Caco-2 (cell line): ENCODE measurements at regions not wholly inside any gene's neighbourhood (a gene's known extent, or its start where the extent isn't known, plus 50 kb on each side); places are given as distances from the start of the nearest gene placed in this dataset.

Experiments used
- BruUV-seq: library from RNA; stranded (reverse); fragments of 400-500 nt; replicated peaks from 2 replicates; lab custom pipeline; 2021; lab: Mats Ljungman, UMichigan
- CTCF ChIA-PET: fragments of 300-600 bp; sonication (Branson Sonifier 250); formaldehyde crosslinking; loops from one replicate; lab custom pipeline; 2022; ENCODE audit warnings: antibody characterized with exemption; lab: Charles Lee
- POLR2A ChIA-PET: fragments of 300-600 bp; sonication (Branson Sonifier 250); formaldehyde crosslinking; loops from one replicate; lab custom pipeline; 2022; ENCODE audit warnings: antibody characterized with exemption; lab: Charles Lee
- DNase-seq, 2 experiments: peaks; one replicate each; pipeline versions ENCODE4 v3.0.0 to v3.0.0-alpha.2; 2020 to 2022
- H3K27me3 ChIP-seq: replicated peaks from 2 replicates; pipeline ENCODE4 v1.6.0; 2011; ENCODE audit warnings: low read length; ENCODE audit not compliant: control insufficient read depth, insufficient read depth
- H3K36me3 ChIP-seq: 2 replicates; pipeline ENCODE4 v1.5.1; 2011; ENCODE audit warnings: low read length; ENCODE audit not compliant: control insufficient read depth, insufficient read depth
- H3K4me1 ChIP-seq: fragments of 250-450 bp; sonication (Bioruptor Pico); 2 replicates; pipeline ENCODE4 v1.5.1; 2020; ENCODE audit warnings: mild to moderate bottlenecking
- H3K4me3 ChIP-seq: 2 replicates; pipeline ENCODE4 v1.5.1; 2011; ENCODE audit warnings: low read depth, mild to moderate bottlenecking, control low read depth, low read length
- H3K9me3 ChIP-seq: fragments of 250-450 bp; sonication (Bioruptor Pico); 2 replicates; pipeline ENCODE4 v1.5.1; 2020; ENCODE audit warnings: mild to moderate bottlenecking, moderate library complexity
- H3K27ac Mint-ChIP-seq: one replicate; pipeline ENCODE4 v1.8.0; 2022; ENCODE audit warnings: mixed read lengths; ENCODE audit not compliant: unreplicated experiment
- H3K27me3 Mint-ChIP-seq: one replicate; pipeline ENCODE4 v1.8.0; 2022; ENCODE audit warnings: mixed read lengths; ENCODE audit not compliant: insufficient read depth, unreplicated experiment
- H3K36me3 Mint-ChIP-seq: one replicate; pipeline ENCODE4 v1.8.0; 2022; ENCODE audit warnings: mild to moderate bottlenecking, mixed read lengths; ENCODE audit not compliant: insufficient read depth, unreplicated experiment
- H3K4me1 Mint-ChIP-seq: one replicate; pipeline ENCODE4 v1.8.0; 2022; ENCODE audit warnings: low read depth, mixed read lengths; ENCODE audit not compliant: unreplicated experiment
- H3K4me3 Mint-ChIP-seq: one replicate; pipeline ENCODE4 v1.8.0; 2022; ENCODE audit warnings: mild to moderate bottlenecking, moderate library complexity, mixed read lengths; ENCODE audit not compliant: unreplicated experiment
- H3K9me3 Mint-ChIP-seq: one replicate; pipeline ENCODE4 v1.8.0; 2022; ENCODE audit warnings: mixed read lengths; ENCODE audit not compliant: unreplicated experiment
- CTCF ChIP-seq, 2 experiments: fragments of 200-600 bp in 1 of 2; IDR thresholded peaks; 1 replicate in 1 of 2; 2 replicates in 1 of 2; pipeline versions ENCODE4 v1.5.1 to v1.8.0; 2011 to 2022; ENCODE audit warnings: antibody characterized with exemption in 1 of 2, control low read depth in 1 of 2, inconsistent platforms in 1 of 2, low read depth in 1 of 2, low read length in 1 of 2, mild to moderate bottlenecking in 1 of 2, moderate library complexity in 1 of 2; ENCODE audit not compliant: insufficient read depth in 1 of 2, severe bottlenecking in 1 of 2, unreplicated experiment in 1 of 2
- intact Hi-C: fragments of 100-400 bp; cut with micrococcal nuclease; formaldehyde crosslinking; loops from one replicate; pipeline ENCODE4 v1.10.0; 2022; ENCODE audit not compliant: unreplicated experiment

- Mint-ChIP-seq H3K4me1 (no peaks in the 10 kb centered on the region), H3K9me3 (no peaks in the 10 kb centered on the region), H3K4me3 (no peak overlapping the region), H3K36me3 (no peaks in the 10 kb centered on the region), H3K27ac (no peak overlapping the region), H3K27me3 (peaks cover 13% of the 10 kb centered on the region)
- ChIA-PET POLR2A (no interaction called here), CTCF (no interaction called here)
- H3K4me1 ChIP-seq, result no peaks in the 10 kb centered on the region
- H3K9me3 ChIP-seq, result no peaks in the 10 kb centered on the region
- BruUV-seq, result no TSS peak
- no peak for DNase-seq
- no peaks in the 10 kb centered on the region for H3K27me3 ChIP-seq
- intact Hi-C loops, result no loop called here
- no peak for TF ChIP-seq CTCF (IDR thresholded peaks at IDR 0.05; ENCODE audit: insufficient read depth in 1 of 2, low read depth in 1 of 2, low read length in 1 of 2, severe bottlenecking in 1 of 2, unreplicated experiment in 1 of 2)
- H3K4me3 ChIP-seq, result no peak overlapping the region
- no peaks in the 10 kb centered on the region for H3K36me3 ChIP-seq
Measured at GRCh38 chr7:131964203-131964602, 407.8 kb upstream of the PODXL start.

GRCh38 chr7:131961054-131961680 lies 404.7 kb upstream of the PODXL start:
- Mint-ChIP-seq H3K27me3 (peaks cover 25% of the 10 kb centered on the region), H3K4me1 (no peaks in the 10 kb centered on the region), H3K27ac (no peak overlapping the region), H3K9me3 (no peaks in the 10 kb centered on the region), H3K36me3 (no peaks in the 10 kb centered on the region), H3K4me3 (no peak overlapping the region)
- TF ChIP-seq CTCF (IDR thresholded peaks at IDR 0.05; ENCODE audit: insufficient read depth in 1 of 2, low read depth in 1 of 2, low read length in 1 of 2, severe bottlenecking in 1 of 2, unreplicated experiment in 1 of 2), result no peak
- intact Hi-C loops, result no loop called here
- peaks cover 2% of the 10 kb centered on the region; the same call in 1 of the 2 replicates for H3K27me3 ChIP-seq
- H3K4me3 ChIP-seq, result no peak overlapping the region
- POLR2A ChIA-PET, result no interaction called here
- H3K36me3 ChIP-seq, result no peaks in the 10 kb centered on the region
- DNase-seq, result no peak
- CTCF ChIA-PET, result no interaction called here
- no peaks in the 10 kb centered on the region for H3K9me3 ChIP-seq
- no peaks in the 10 kb centered on the region for H3K4me1 ChIP-seq
- BruUV-seq, result no TSS peak

GRCh38 chr7:131959106-131959812 lies 402.8 kb upstream of the PODXL start:
- Histone ChIP-seq H3K9me3 (no peaks in the 10 kb centered on the region), H3K4me3 (no peak overlapping the region), H3K27me3 (peaks cover 2% of the 10 kb centered on the region; the same call in 1 of the 2 replicates), H3K36me3 (no peaks in the 10 kb centered on the region), H3K4me1 (no peaks in the 10 kb centered on the region)
- Mint-ChIP-seq H3K27me3 (peaks cover 27% of the 10 kb centered on the region), H3K9me3 (no peaks in the 10 kb centered on the region), H3K36me3 (no peaks in the 10 kb centered on the region), H3K4me1 (no peaks in the 10 kb centered on the region), H3K4me3 (no peak overlapping the region), H3K27ac (no peak overlapping the region)
- BruUV-seq, result no TSS peak
- TF ChIP-seq CTCF (IDR thresholded peaks at IDR 0.05; ENCODE audit: insufficient read depth in 1 of 2, low read depth in 1 of 2, low read length in 1 of 2, severe bottlenecking in 1 of 2, unreplicated experiment in 1 of 2), result no peak
- DNase-seq, result no peak
- POLR2A ChIA-PET, result no interaction called here
- intact Hi-C loops, result no loop called here
- CTCF ChIA-PET, result no interaction called here
